ENCODE measurements at regions not wholly inside any gene's neighbourhood (a gene's known extent, or its start where the extent isn't known, plus 50 kb on each side); places are given as distances from the start of the nearest gene placed in this dataset.
"Not testable (repeated sequence)": the region's sequence is repeated elsewhere in the genome, so short reads cannot be mapped to it uniquely, and the experiment has no call there.

GRCh38 chr14:22285991-22286390 is 303.0 kb downstream of the DAD1 start:
- DNase-seq = no peak

- DNase-seq = no peak
Observed at GRCh38 chr14:22282949-22283348, 306.1 kb downstream of the DAD1 start.

- DNase-seq = no peak
Observed at GRCh38 chr14:22282417-22282816, 306.6 kb downstream of the DAD1 start.

- DNase-seq = not testable (repeated sequence)
Observed at GRCh38 chr14:22281447-22281874, 307.6 kb downstream of the DAD1 start.

- DNase-seq = no peak
Observed at GRCh38 chr14:22280497-22281316, 308.3 kb downstream of the DAD1 start.

- DNase-seq = no peak
Observed at GRCh38 chr14:22276913-22277816, 311.9 kb downstream of the DAD1 start.

- DNase-seq = no peak
Observed at GRCh38 chr14:22271838-22272799, 316.9 kb downstream of the DAD1 start.

GRCh38 chr14:22268875-22269274 is 320.1 kb downstream of the DAD1 start:
- no peak for DNase-seq

- DNase-seq = no peak
Observed at GRCh38 chr14:22266683-22267082, 322.3 kb downstream of the DAD1 start.

- no peak for DNase-seq
Observed at GRCh38 chr14:22266142-22266442, 322.9 kb downstream of the DAD1 start.

- DNase-seq = no peak
Observed at GRCh38 chr14:22265319-22266141, 323.5 kb downstream of the DAD1 start.

- no peak for DNase-seq
Observed at GRCh38 chr14:22264759-22265158, 324.3 kb downstream of the DAD1 start.

- no peak for DNase-seq
Observed at GRCh38 chr14:22263961-22264360, 325.1 kb downstream of the DAD1 start.

GRCh38 chr14:22262881-22263280 is 326.1 kb downstream of the DAD1 start:
- DNase-seq = no peak

- no peak for DNase-seq
Observed at GRCh38 chr14:22255017-22255950, 333.7 kb downstream of the DAD1 start.

- no peak for DNase-seq
Observed at GRCh38 chr14:22252686-22253085, 336.3 kb downstream of the DAD1 start.

GRCh38 chr14:22251090-22251489 is 337.9 kb downstream of the DAD1 start:
- no peak for DNase-seq

- DNase-seq = no peak
Observed at GRCh38 chr14:22249770-22250169, 339.3 kb downstream of the DAD1 start.

GRCh38 chr14:22243971-22244581 is 344.9 kb downstream of the DAD1 start:
- DNase-seq = no peak

GRCh38 chr14:22238320-22238719 is 350.7 kb downstream of the DAD1 start:
- not testable (repeated sequence) for DNase-seq

All from NCI-H1930 (cell line).